Fibroblast of mammary gland (primary cell): ENCODE measurements at regions not wholly inside any gene's neighbourhood (a gene's known extent, or its start where the extent isn't known, plus 50 kb on each side); places are given as distances from the start of the nearest gene placed in this dataset.
A peak's percentile ranks its signal among the peaks of the same experiment; 100 is the strongest.

Experiments
- DNase-seq: peaks from one replicate; pipeline ENCODE4 v3.0.0-alpha.2; 2010; ENCODE audit warnings: low read depth
- H3K4me3 ChIP-seq: 2 replicates; pipeline ENCODE4 v1.5.1; 2011; ENCODE audit warnings: low read depth, mild to moderate bottlenecking, low read length, moderate library complexity; ENCODE audit not compliant: control insufficient read depth
- TF ChIP-seq, protein P1 (sequence below): conservative IDR thresholded peaks from 2 replicates; pipeline ENCODE4 v1.5.1; 2011; ENCODE audit warnings: low read depth, low read length, inconsistent platforms; ENCODE audit not compliant: control insufficient read depth, insufficient read depth

DNA sequence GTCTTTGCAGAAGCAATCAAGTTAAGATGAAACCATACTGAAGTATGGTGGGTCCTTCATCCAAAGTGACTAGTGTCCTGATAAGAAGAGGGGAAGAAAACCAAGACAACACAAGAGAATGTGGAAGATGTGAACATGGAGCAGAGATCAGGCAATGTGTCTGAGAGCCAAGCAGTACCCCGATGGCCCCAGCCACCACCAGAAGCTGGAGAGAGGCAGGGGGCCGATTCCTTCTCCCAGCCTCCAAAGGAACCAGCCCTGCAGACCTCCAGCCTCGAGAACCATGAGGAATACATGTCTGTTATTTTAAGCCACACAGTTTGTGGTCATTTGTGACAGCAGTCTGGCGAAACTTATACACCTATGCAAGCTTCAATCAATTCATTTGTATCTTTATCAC is 93.2 kb downstream of the IRS2 start:
- TF ChIP-seq, protein P1, sequence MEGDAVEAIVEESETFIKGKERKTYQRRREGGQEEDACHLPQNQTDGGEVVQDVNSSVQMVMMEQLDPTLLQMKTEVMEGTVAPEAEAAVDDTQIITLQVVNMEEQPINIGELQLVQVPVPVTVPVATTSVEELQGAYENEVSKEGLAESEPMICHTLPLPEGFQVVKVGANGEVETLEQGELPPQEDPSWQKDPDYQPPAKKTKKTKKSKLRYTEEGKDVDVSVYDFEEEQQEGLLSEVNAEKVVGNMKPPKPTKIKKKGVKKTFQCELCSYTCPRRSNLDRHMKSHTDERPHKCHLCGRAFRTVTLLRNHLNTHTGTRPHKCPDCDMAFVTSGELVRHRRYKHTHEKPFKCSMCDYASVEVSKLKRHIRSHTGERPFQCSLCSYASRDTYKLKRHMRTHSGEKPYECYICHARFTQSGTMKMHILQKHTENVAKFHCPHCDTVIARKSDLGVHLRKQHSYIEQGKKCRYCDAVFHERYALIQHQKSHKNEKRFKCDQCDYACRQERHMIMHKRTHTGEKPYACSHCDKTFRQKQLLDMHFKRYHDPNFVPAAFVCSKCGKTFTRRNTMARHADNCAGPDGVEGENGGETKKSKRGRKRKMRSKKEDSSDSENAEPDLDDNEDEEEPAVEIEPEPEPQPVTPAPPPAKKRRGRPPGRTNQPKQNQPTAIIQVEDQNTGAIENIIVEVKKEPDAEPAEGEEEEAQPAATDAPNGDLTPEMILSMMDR = no peak
- no peak overlapping the region for H3K4me3 ChIP-seq
- no peak for DNase-seq

DNA sequence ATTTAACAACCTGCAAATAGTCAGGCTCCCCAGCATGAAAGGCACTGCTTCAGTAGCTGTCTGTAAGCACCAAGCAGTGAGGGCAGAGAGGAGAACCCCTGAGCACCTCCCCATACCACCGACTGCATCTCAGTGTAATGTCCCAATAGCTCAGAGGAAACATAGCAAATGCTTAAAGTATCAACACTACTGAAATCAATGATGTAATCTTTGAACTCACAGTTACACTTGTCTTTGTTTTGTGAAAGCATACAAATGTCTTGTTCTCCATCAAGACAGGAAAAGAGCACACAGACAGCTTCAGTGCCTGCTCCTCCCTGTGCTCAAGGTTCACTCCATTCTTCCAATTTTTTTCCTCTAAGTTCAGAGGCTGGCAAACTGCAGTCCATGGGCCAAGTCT is 94.7 kb downstream of the IRS2 start:
- DNase-seq = no peak
- H3K4me3 ChIP-seq = no peak overlapping the region
- TF ChIP-seq, protein P1 = no peak

- no peak for DNase-seq
- TF ChIP-seq, protein P1 = no peak
- H3K4me3 ChIP-seq = no peak overlapping the region
These were observed 98.6 kb downstream of the IRS2 start for GRCh38 chr13:109687559-109688448.

GRCh38 chr13:109685203-109685602 is 101.2 kb downstream of the IRS2 start:
- no peak overlapping the region for H3K4me3 ChIP-seq
- no peak for DNase-seq
- TF ChIP-seq, protein P1 = no peak

DNA sequence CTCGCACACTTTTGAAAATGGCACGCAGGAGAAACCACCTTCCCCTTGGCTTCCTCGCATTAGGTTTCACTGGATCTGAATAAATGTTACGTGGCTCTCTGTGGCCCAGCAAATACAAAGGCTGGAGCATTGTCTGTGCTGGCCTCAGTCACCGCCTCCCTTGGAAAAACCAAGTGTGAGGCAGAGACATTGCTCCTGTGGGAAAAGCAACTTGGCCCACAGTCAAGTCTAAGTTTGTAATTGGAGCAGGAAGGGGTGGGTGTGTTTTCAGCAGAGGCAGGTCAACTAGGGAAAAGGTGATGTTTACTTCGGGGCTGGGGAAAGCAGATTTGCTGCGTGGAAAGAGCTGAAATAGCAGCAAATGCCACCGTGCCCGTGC is 101.6 kb downstream of the IRS2 start:
- TF ChIP-seq, protein P1 = no peak
- H3K4me3 ChIP-seq = no peak overlapping the region
- peak; percentile 85 for DNase-seq

- H3K4me3 ChIP-seq = no peak overlapping the region
- TF ChIP-seq, protein P1 = no peak
- no peak for DNase-seq
These were observed 102.1 kb downstream of the IRS2 start for GRCh38 chr13:109684084-109684823.
